GM23338 (cell line): ENCODE measurements at regions not wholly inside any gene's neighbourhood (a gene's known extent, or its start where the extent isn't known, plus 50 kb on each side); places are given as distances from the start of the nearest gene placed in this dataset.

Experiments
- ATAC-seq: fragments of 200-7000 bp; cut with Tn5 transposase; 3 replicates; pipeline ENCODE4 v1.9.1; 2020
- DNase-seq: peaks from one replicate; pipeline ENCODE4 v3.0.0-alpha.2; 2015; ENCODE audit warnings: low spot score
- H2AFZ ChIP-seq: fragments of 200-600 bp; sonication (generic); 2 replicates; pipeline ENCODE4 v1.8.0; 2016; ENCODE audit warnings: antibody characterized with exemption, mild to moderate bottlenecking, moderate library complexity
- H3F3A ChIP-seq: fragments of 200-600 bp; sonication (generic); replicated peaks from 2 replicates; pipeline ENCODE4 v1.8.0; 2017; ENCODE audit warnings: antibody characterized with exemption, mixed run types, low read depth
- H3K27ac ChIP-seq: fragments of 200-600 bp; sonication (generic); 2 replicates; pipeline ENCODE4 v1.6.1; 2016; ENCODE audit warnings: low read depth
- H3K27me3 ChIP-seq: fragments of 200-600 bp; sonication (generic); 2 replicates; pipeline ENCODE4 v1.8.0; 2016; ENCODE audit warnings: mild to moderate bottlenecking, mixed run types, moderate library complexity; ENCODE audit not compliant: insufficient read depth
- H3K36me3 ChIP-seq: fragments of 200-600 bp; sonication (generic); 2 replicates; pipeline ENCODE4 v1.8.0; 2016; ENCODE audit warnings: mild to moderate bottlenecking; ENCODE audit not compliant: insufficient read depth
- H3K4me1 ChIP-seq: fragments of 200-600 bp; sonication (generic); 2 replicates; pipeline ENCODE4 v1.8.0; 2016; ENCODE audit warnings: mild to moderate bottlenecking, moderate library complexity; ENCODE audit not compliant: insufficient read depth
- H3K4me2 ChIP-seq: fragments of 200-600 bp; sonication (generic); 2 replicates; pipeline ENCODE4 v1.7.1; 2017; ENCODE audit warnings: mixed run types
- H3K4me3 ChIP-seq: fragments of 200-600 bp; sonication (generic); 2 replicates; pipeline ENCODE4 v1.6.1; 2016; ENCODE audit warnings: mixed run types
- H3K79me2 ChIP-seq: fragments of 200-600 bp; sonication (generic); replicated peaks from 2 replicates; pipeline ENCODE4 v1.8.0; 2017; ENCODE audit warnings: mild to moderate bottlenecking; ENCODE audit not compliant: insufficient read depth
- H3K9me2 ChIP-seq: fragments of 200-600 bp; sonication (generic); 2 replicates; pipeline ENCODE4 v1.8.0; 2017; ENCODE audit not compliant: insufficient read depth
- H4K20me1 ChIP-seq: fragments of 200-600 bp; sonication (generic); replicated peaks from 2 replicates; pipeline ENCODE4 v1.8.0; 2017; ENCODE audit warnings: mild to moderate bottlenecking; ENCODE audit not compliant: insufficient read depth
- H3K27ac Mint-ChIP-seq: 2 replicates; pipeline ENCODE4 v1.8.0; 2020; ENCODE audit warnings: inconsistent platforms, mild to moderate bottlenecking, moderate library complexity, mixed read lengths
- H3K27me3 Mint-ChIP-seq: 3 replicates; pipeline ENCODE4 v1.8.0; 2022; ENCODE audit warnings: low read depth, mild to moderate bottlenecking, moderate library complexity, mixed read lengths, inconsistent platforms; ENCODE audit not compliant: insufficient read depth, poor library complexity
- H3K36me3 Mint-ChIP-seq: 3 replicates; pipeline ENCODE4 v1.8.0; 2021; ENCODE audit warnings: low read depth, mild to moderate bottlenecking, inconsistent platforms, moderate library complexity, mixed read lengths
- H3K4me1 Mint-ChIP-seq: 3 replicates; pipeline ENCODE4 v1.8.0; 2020; ENCODE audit warnings: mild to moderate bottlenecking, inconsistent platforms, mixed read lengths
- H3K4me3 Mint-ChIP-seq: 3 replicates; pipeline ENCODE4 v1.8.0; 2021; ENCODE audit warnings: moderate library complexity, mild to moderate bottlenecking, inconsistent platforms, mixed read lengths
- H3K9me3 Mint-ChIP-seq: 3 replicates; pipeline ENCODE4 v1.8.0; 2020; ENCODE audit warnings: moderate library complexity, mild to moderate bottlenecking, inconsistent platforms, mixed read lengths
- CREB1 ChIP-seq: fragments of 250-450 bp; sonication (Bioruptor Pico); IDR thresholded peaks from 2 replicates; pipeline ENCODE4 v1.5.0; 2020; ENCODE audit warnings: low read depth, mild to moderate bottlenecking, moderate library complexity
- EZH2 ChIP-seq: fragments of 200-600 bp; sonication (generic); IDR thresholded peaks from one replicate; pipeline ENCODE4 v1.8.0; 2017; ENCODE audit warnings: antibody characterized with exemption, mild to moderate bottlenecking, low read depth; ENCODE audit not compliant: unreplicated experiment
- EZH2phosphoT487 ChIP-seq: fragments of 200-600 bp; sonication (generic); IDR thresholded peaks from one replicate; pipeline ENCODE4 v1.8.1; 2018; ENCODE audit warnings: antibody characterized with exemption; ENCODE audit not compliant: unreplicated experiment
- JUNB ChIP-seq: IDR thresholded peaks from one replicate; pipeline ENCODE4 v1.6.1; 2016; ENCODE audit warnings: antibody characterized with exemption; ENCODE audit not compliant: unreplicated experiment
- NANOG ChIP-seq: IDR thresholded peaks from 2 replicates; pipeline ENCODE4 v1.6.1; 2016; ENCODE audit warnings: antibody characterized with exemption, borderline replicate concordance
- POLR2AphosphoS5 ChIP-seq: IDR thresholded peaks from 2 replicates; pipeline ENCODE4 v1.6.1; 2016; ENCODE audit warnings: antibody characterized with exemption, low read depth
- STAT1 ChIP-seq: IDR thresholded peaks from one replicate; pipeline ENCODE4 v1.6.1; 2016; ENCODE audit warnings: antibody characterized with exemption; ENCODE audit not compliant: unreplicated experiment
- ZNF114 ChIP-seq: fragments of 250-450 bp; sonication (Bioruptor Pico); IDR thresholded peaks from 2 replicates; pipeline ENCODE4 v1.5.0; 2020; ENCODE audit warnings: mild to moderate bottlenecking, moderate library complexity
- ZNF331 ChIP-seq: fragments of 250-450 bp; sonication (Bioruptor Pico); IDR thresholded peaks from 2 replicates; pipeline ENCODE4 v1.5.0; 2020; ENCODE audit warnings: low read depth, mild to moderate bottlenecking, moderate library complexity
- TF ChIP-seq, protein P1 (sequence below): IDR thresholded peaks from one replicate; pipeline ENCODE4 v1.6.1; 2018; ENCODE audit warnings: antibody characterized with exemption; ENCODE audit not compliant: unreplicated experiment
- TF ChIP-seq, protein P2 (sequence below): fragments of 250-450 bp; sonication (Bioruptor Pico); IDR thresholded peaks from 2 replicates; pipeline ENCODE4 v1.5.0; 2020; ENCODE audit warnings: mild to moderate bottlenecking, moderate library complexity
- TF ChIP-seq, protein P3 (sequence below): IDR thresholded peaks from 2 replicates; pipeline ENCODE4 v1.6.1; 2016; ENCODE audit warnings: antibody characterized with exemption
- TF ChIP-seq, protein P4 (sequence below), 2 experiments: fragments of 200-600 bp in 1 of 2; sonication (generic) in 1 of 2; conservative IDR thresholded peaks; 2 replicates each; pipeline versions ENCODE4 v1.5.1 to v1.6.1; 2016 to 2017; ENCODE audit warnings: antibody characterized with exemption in 2 of 2, low read depth in 2 of 2, mild to moderate bottlenecking in 2 of 2, moderate library complexity in 1 of 2

DNA sequence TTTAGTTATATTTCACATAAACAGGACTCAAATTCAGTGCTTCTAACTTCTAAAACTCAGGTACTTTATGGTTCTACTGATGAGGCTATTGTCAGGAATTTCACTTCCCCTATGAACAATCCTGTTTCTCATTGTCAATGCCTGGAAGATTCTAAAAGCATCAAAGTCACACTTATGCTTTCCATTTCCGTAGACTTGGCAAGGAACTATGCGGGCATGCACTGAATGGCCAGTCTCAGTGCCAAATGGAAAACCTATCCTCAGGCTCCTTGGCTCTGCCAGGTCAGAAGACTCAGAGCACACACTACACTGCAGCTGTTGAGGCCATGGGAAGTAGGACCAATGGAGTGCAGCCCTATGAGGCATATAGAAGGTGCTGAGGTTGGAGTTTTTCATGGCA lies 97.0 kb upstream of the PTPN13 start:
- peaks cover 5% of the 10 kb centered on the region; the same call in 2 of the 3 replicates for H3K36me3 Mint-ChIP-seq
- no peak overlapping the region; the same call in 1 of the 2 replicates for H3K27ac Mint-ChIP-seq
- peaks cover 11% of the 10 kb centered on the region for H3K4me1 ChIP-seq
- no peaks in the 10 kb centered on the region for H3K36me3 ChIP-seq
- H4K20me1 ChIP-seq = no peaks in the 10 kb centered on the region
- H3K79me2 ChIP-seq = no peaks in the 10 kb centered on the region
- TF ChIP-seq EZH2phosphoT487 (no peak), ZNF331 (CRISPR knock-in tag) (no peak), NANOG (no peak), CREB1 (CRISPR knock-in tag) (no peak), POLR2AphosphoS5 (no peak), STAT1 (no peak), ZNF114 (CRISPR knock-in tag) (no peak), JUNB (no peak), EZH2 (no peak)
- TF ChIP-seq, protein P1, sequence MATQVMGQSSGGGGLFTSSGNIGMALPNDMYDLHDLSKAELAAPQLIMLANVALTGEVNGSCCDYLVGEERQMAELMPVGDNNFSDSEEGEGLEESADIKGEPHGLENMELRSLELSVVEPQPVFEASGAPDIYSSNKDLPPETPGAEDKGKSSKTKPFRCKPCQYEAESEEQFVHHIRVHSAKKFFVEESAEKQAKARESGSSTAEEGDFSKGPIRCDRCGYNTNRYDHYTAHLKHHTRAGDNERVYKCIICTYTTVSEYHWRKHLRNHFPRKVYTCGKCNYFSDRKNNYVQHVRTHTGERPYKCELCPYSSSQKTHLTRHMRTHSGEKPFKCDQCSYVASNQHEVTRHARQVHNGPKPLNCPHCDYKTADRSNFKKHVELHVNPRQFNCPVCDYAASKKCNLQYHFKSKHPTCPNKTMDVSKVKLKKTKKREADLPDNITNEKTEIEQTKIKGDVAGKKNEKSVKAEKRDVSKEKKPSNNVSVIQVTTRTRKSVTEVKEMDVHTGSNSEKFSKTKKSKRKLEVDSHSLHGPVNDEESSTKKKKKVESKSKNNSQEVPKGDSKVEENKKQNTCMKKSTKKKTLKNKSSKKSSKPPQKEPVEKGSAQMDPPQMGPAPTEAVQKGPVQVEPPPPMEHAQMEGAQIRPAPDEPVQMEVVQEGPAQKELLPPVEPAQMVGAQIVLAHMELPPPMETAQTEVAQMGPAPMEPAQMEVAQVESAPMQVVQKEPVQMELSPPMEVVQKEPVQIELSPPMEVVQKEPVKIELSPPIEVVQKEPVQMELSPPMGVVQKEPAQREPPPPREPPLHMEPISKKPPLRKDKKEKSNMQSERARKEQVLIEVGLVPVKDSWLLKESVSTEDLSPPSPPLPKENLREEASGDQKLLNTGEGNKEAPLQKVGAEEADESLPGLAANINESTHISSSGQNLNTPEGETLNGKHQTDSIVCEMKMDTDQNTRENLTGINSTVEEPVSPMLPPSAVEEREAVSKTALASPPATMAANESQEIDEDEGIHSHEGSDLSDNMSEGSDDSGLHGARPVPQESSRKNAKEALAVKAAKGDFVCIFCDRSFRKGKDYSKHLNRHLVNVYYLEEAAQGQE = no peak
- TF ChIP-seq, protein P2, sequence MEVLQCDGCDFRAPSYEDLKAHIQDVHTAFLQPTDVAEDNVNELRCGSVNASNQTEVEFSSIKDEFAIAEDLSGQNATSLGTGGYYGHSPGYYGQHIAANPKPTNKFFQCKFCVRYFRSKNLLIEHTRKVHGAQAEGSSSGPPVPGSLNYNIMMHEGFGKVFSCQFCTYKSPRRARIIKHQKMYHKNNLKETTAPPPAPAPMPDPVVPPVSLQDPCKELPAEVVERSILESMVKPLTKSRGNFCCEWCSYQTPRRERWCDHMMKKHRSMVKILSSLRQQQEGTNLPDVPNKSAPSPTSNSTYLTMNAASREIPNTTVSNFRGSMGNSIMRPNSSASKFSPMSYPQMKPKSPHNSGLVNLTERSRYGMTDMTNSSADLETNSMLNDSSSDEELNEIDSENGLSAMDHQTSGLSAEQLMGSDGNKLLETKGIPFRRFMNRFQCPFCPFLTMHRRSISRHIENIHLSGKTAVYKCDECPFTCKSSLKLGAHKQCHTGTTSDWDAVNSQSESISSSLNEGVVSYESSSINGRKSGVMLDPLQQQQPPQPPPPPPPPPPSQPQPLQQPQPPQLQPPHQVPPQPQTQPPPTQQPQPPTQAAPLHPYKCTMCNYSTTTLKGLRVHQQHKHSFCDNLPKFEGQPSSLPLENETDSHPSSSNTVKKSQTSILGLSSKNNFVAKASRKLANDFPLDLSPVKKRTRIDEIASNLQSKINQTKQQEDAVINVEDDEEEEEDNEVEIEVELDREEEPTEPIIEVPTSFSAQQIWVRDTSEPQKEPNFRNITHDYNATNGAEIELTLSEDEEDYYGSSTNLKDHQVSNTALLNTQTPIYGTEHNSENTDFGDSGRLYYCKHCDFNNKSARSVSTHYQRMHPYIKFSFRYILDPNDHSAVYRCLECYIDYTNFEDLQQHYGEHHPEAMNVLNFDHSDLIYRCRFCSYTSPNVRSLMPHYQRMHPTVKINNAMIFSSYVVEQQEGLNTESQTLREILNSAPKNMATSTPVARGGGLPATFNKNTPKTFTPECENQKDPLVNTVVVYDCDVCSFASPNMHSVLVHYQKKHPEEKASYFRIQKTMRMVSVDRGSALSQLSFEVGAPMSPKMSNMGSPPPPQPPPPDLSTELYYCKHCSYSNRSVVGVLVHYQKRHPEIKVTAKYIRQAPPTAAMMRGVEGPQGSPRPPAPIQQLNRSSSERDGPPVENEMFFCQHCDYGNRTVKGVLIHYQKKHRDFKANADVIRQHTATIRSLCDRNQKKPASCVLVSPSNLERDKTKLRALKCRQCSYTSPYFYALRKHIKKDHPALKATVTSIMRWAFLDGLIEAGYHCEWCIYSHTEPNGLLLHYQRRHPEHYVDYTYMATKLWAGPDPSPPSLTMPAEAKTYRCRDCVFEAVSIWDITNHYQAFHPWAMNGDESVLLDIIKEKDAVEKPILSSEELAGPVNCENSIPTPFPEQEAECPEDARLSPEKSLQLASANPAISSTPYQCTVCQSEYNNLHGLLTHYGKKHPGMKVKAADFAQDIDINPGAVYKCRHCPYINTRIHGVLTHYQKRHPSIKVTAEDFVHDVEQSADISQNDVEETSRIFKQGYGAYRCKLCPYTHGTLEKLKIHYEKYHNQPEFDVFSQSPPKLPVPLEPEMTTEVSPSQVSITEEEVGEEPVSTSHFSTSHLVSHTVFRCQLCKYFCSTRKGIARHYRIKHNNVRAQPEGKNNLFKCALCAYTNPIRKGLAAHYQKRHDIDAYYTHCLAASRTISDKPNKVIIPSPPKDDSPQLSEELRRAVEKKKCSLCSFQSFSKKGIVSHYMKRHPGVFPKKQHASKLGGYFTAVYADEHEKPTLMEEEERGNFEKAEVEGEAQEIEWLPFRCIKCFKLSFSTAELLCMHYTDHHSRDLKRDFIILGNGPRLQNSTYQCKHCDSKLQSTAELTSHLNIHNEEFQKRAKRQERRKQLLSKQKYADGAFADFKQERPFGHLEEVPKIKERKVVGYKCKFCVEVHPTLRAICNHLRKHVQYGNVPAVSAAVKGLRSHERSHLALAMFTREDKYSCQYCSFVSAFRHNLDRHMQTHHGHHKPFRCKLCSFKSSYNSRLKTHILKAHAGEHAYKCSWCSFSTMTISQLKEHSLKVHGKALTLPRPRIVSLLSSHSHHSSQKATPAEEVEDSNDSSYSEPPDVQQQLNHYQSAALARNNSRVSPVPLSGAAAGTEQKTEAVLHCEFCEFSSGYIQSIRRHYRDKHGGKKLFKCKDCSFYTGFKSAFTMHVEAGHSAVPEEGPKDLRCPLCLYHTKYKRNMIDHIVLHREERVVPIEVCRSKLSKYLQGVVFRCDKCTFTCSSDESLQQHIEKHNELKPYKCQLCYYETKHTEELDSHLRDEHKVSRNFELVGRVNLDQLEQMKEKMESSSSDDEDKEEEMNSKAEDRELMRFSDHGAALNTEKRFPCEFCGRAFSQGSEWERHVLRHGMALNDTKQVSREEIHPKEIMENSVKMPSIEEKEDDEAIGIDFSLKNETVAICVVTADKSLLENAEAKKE (CRISPR knock-in tag) = no peak
- TF ChIP-seq, protein P3, sequence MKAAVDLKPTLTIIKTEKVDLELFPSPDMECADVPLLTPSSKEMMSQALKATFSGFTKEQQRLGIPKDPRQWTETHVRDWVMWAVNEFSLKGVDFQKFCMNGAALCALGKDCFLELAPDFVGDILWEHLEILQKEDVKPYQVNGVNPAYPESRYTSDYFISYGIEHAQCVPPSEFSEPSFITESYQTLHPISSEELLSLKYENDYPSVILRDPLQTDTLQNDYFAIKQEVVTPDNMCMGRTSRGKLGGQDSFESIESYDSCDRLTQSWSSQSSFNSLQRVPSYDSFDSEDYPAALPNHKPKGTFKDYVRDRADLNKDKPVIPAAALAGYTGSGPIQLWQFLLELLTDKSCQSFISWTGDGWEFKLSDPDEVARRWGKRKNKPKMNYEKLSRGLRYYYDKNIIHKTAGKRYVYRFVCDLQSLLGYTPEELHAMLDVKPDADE = no peak
- TF ChIP-seq, protein P4, sequence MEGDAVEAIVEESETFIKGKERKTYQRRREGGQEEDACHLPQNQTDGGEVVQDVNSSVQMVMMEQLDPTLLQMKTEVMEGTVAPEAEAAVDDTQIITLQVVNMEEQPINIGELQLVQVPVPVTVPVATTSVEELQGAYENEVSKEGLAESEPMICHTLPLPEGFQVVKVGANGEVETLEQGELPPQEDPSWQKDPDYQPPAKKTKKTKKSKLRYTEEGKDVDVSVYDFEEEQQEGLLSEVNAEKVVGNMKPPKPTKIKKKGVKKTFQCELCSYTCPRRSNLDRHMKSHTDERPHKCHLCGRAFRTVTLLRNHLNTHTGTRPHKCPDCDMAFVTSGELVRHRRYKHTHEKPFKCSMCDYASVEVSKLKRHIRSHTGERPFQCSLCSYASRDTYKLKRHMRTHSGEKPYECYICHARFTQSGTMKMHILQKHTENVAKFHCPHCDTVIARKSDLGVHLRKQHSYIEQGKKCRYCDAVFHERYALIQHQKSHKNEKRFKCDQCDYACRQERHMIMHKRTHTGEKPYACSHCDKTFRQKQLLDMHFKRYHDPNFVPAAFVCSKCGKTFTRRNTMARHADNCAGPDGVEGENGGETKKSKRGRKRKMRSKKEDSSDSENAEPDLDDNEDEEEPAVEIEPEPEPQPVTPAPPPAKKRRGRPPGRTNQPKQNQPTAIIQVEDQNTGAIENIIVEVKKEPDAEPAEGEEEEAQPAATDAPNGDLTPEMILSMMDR (conservative IDR thresholded peaks at IDR 0.05; ENCODE audit: low read depth in 2 of 2) = no peak
- H3K4me2 ChIP-seq = no peak overlapping the region
- no peak overlapping the region for H3K27ac ChIP-seq
- H3K4me3 ChIP-seq = no peak overlapping the region
- H2AFZ ChIP-seq = no peak overlapping the region
- H3K4me1 Mint-ChIP-seq = peaks cover 23% of the 10 kb centered on the region
- 0 out of 3 replicates have a peak, but pooled peaks cover 2% of the 10 kb centered on the region for H3K9me3 Mint-ChIP-seq
- no peaks in the 10 kb centered on the region for H3K27me3 ChIP-seq
- no peak overlapping the region for H3K4me3 Mint-ChIP-seq
- no peaks in the 10 kb centered on the region for H3K27me3 Mint-ChIP-seq
- H3F3A ChIP-seq = no peaks in the 10 kb centered on the region
- DNase-seq = no peak
- no peaks in the 10 kb centered on the region for H3K9me2 ChIP-seq
- ATAC-seq = no peak
